ENCODE measurements at regions not wholly inside any gene's neighbourhood (a gene's known extent, or its start where the extent isn't known, plus 50 kb on each side); places are given as distances from the start of the nearest gene placed in this dataset.

GRCh38 chr11:96621161-96621560, 231.3 kb downstream of the JRKL start:
- H2AFZ ChIP-seq (ENCODE audit: low read length) = no peak overlapping the region
- no peak overlapping the region for H3K27ac ChIP-seq (ENCODE audit: insufficient read length, low read depth, low read length)
- H2BK20ac ChIP-seq (ENCODE audit: low read depth, low read length, poor library complexity, severe bottlenecking) = no peak overlapping the region
- Mint-ChIP-seq H3K9me3 (peaks cover 5 to 9% of the 10 kb centered on the region in 2 experiments; a peak in 4 of 5 replicates), H3K36me3 (ENCODE audit: insufficient read depth in 1 of 3, low read depth in 3 of 3) (peaks cover 3 to 9% (median 8%) of the 10 kb centered on the region in 3 experiments), H3K4me1 (peaks cover 3 to 10% of the 10 kb centered on the region in 2 experiments; a peak in 3 of 4 replicates), H3K27me3 (ENCODE audit: low read depth) (no peaks in the 10 kb centered on the region; the same call in 1 of the 2 replicates), H3K27ac (no peak overlapping the region), H3K4me3 (no peak overlapping the region)
- peaks cover 2% of the 10 kb centered on the region for H3K9me3 ChIP-seq (ENCODE audit: control insufficient read depth, low read depth, low read length)
- no peak overlapping the region for H2AK5ac ChIP-seq (ENCODE audit: insufficient read length, low read length)
- H3K9ac ChIP-seq (ENCODE audit: extremely low read depth, insufficient read length, low read length) = no peak overlapping the region
- H3K27me3 ChIP-seq (ENCODE audit: insufficient read depth, low read length) = no peaks in the 10 kb centered on the region
- no peak overlapping the region for H4K91ac ChIP-seq (ENCODE audit: insufficient read length, low read depth, low read length)
- H3K56ac ChIP-seq (ENCODE audit: insufficient read length, low read depth, low read length) = no peak overlapping the region
- H3K4me1 ChIP-seq (ENCODE audit: insufficient read depth, low read length) = no peaks in the 10 kb centered on the region; the same call in 1 of the 2 replicates
- no peak overlapping the region for H3K4ac ChIP-seq (ENCODE audit: low read depth, low read length)
- no peak overlapping the region for H3K14ac ChIP-seq (ENCODE audit: insufficient read depth, low read length)
- no CpG with 5 or more reads among the region's 1 CpG for WGBS (ENCODE audit: extremely low coverage, insufficient read length, low lambda C conversion rate)
- TF ChIP-seq CTCF (conservative IDR thresholded peaks at IDR 0.05) = no peak
- no peak overlapping the region for H2BK12ac ChIP-seq (ENCODE audit: insufficient read length, low read depth, low read length)
- H3K23me2 ChIP-seq (ENCODE audit: insufficient read length, low read depth, low read length, poor library complexity, severe bottlenecking) = no peaks in the 10 kb centered on the region
- no peak overlapping the region for H3K4me2 ChIP-seq (ENCODE audit: insufficient read depth, insufficient read length, low read length)
- H2BK15ac ChIP-seq (ENCODE audit: low read depth, low read length) = no peak overlapping the region
- H4K5ac ChIP-seq (ENCODE audit: insufficient read length, low read depth, low read length) = no peak overlapping the region
- H4K20me1 ChIP-seq (ENCODE audit: control insufficient read depth, insufficient read depth, insufficient read length) = no peaks in the 10 kb centered on the region
- no peak overlapping the region for H3K18ac ChIP-seq (ENCODE audit: insufficient read length, low read depth, low read length)
- H3K79me1 ChIP-seq (ENCODE audit: insufficient read depth, low read depth, low read length, poor library complexity, severe bottlenecking) = no peaks in the 10 kb centered on the region
- no peak overlapping the region for H4K8ac ChIP-seq (replicated peaks; ENCODE audit: insufficient read length, low read depth, low read length)
- H2BK120ac ChIP-seq (ENCODE audit: low read depth, low read length, poor library complexity, severe bottlenecking) = no peak overlapping the region
- no peak overlapping the region for H3K23ac ChIP-seq (ENCODE audit: insufficient read length, low read depth, low read length)
- no peak overlapping the region for H2BK5ac ChIP-seq (ENCODE audit: insufficient read length, low read length)
- no peaks in the 10 kb centered on the region for H3K79me2 ChIP-seq (ENCODE audit: insufficient read depth, low read length)
- DNase-seq = no peak
- no peak overlapping the region for H3T11ph ChIP-seq (ENCODE audit: low read length)
